Adipocyte (in vitro differentiated cells): ENCODE measurements at regions not wholly inside any gene's neighbourhood (a gene's known extent, or its start where the extent isn't known, plus 50 kb on each side); places are given as distances from the start of the nearest gene placed in this dataset.

ENCODE experiments used
- DNase-seq: peaks from one replicate; pipeline ENCODE4 v3.0.0-alpha.2; 2015; ENCODE audit warnings: low read depth
- H3K27me3 ChIP-seq: replicated peaks from 2 replicates; pipeline ENCODE4 v1.7.0; 2013; ENCODE audit warnings: mild to moderate bottlenecking, low read length, moderate library complexity; ENCODE audit not compliant: control insufficient read depth, insufficient read depth
- H3K36me3 ChIP-seq: 2 replicates; pipeline ENCODE4 v1.7.0; 2013; ENCODE audit warnings: low read length, mild to moderate bottlenecking, moderate library complexity; ENCODE audit not compliant: control insufficient read depth, insufficient read depth, severe bottlenecking
- H3K4me1 ChIP-seq: 2 replicates; pipeline ENCODE4 v1.7.0; 2013; ENCODE audit warnings: mild to moderate bottlenecking, low read length, moderate library complexity; ENCODE audit not compliant: control insufficient read depth, insufficient read depth
- H3K4me3 ChIP-seq: 2 replicates; pipeline ENCODE4 v1.7.0; 2013; ENCODE audit warnings: mild to moderate bottlenecking, low read length, moderate library complexity
- H3K9ac ChIP-seq: 2 replicates; pipeline ENCODE4 v1.7.0; 2013; ENCODE audit warnings: mild to moderate bottlenecking, low read length, moderate library complexity
- H3K9me3 ChIP-seq: 2 replicates; pipeline ENCODE4 v1.7.0; 2013; ENCODE audit warnings: mild to moderate bottlenecking, low read length, moderate library complexity; ENCODE audit not compliant: control insufficient read depth

DNA sequence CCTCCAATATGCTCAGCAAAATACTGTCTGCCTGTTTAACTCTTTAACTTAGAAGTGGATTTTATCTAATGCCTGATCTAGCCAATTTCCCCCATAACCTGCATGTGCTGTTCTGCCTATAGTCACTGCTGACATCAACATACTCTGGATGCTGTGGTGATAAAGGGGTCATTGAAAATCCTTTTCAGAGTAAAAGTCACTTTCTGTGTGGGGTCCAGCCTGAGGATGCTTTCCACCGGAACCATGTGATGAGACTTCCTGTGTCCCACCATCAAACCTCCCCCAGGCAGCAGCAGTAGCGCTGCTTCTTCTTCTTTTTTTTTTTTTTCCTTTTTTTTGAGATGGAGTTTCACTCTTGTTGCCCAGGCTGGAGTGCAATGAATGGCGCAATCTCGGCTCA, 607.0 kb downstream of the BCL11B start:
- Histone ChIP-seq H3K9me3 (peaks cover 3% of the 10 kb centered on the region), H3K36me3 (no peaks in the 10 kb centered on the region), H3K27me3 (no peaks in the 10 kb centered on the region), H3K4me3 (no peak overlapping the region), H3K4me1 (no peaks in the 10 kb centered on the region), H3K9ac (no peak overlapping the region)
- no peak for DNase-seq

GRCh38 chr14:98666545-98666944, 605.5 kb downstream of the BCL11B start:
- H3K36me3 ChIP-seq = no peaks in the 10 kb centered on the region
- no peak for DNase-seq
- H3K9me3 ChIP-seq = peaks cover 3% of the 10 kb centered on the region
- no peaks in the 10 kb centered on the region for H3K27me3 ChIP-seq
- H3K9ac ChIP-seq = no peak overlapping the region
- H3K4me3 ChIP-seq = no peak overlapping the region
- H3K4me1 ChIP-seq = no peaks in the 10 kb centered on the region

DNA sequence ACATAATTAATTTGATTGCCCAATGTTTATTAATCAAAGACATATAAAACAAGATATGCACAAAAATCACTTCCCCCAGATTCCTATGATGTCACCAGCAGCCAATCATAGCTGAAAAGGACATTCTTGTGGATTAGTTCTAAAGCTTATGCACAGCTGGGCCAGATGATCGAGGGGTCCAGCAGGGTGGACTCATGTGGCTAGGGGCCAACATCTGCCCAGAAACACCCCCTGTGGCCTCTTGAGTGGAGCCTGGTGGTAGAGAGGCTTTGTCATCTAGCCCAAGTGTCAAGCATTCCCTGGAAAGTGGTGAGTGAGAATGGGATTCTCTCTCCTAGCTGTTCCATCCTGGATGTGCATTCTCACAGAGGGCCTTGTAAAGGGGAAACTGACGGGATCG, 590.0 kb downstream of the BCL11B start:
- H3K27me3 ChIP-seq = no peaks in the 10 kb centered on the region
- H3K9me3 ChIP-seq = no peaks in the 10 kb centered on the region
- H3K4me1 ChIP-seq = no peaks in the 10 kb centered on the region
- H3K36me3 ChIP-seq = no peaks in the 10 kb centered on the region
- no peak overlapping the region for H3K4me3 ChIP-seq
- no peak overlapping the region for H3K9ac ChIP-seq
- no peak for DNase-seq

- Histone ChIP-seq H3K9me3 (no peaks in the 10 kb centered on the region), H3K4me1 (no peaks in the 10 kb centered on the region), H3K27me3 (no peaks in the 10 kb centered on the region), H3K36me3 (no peaks in the 10 kb centered on the region), H3K4me3 (no peak overlapping the region), H3K9ac (no peak overlapping the region)
- DNase-seq = no peak
Observed at GRCh38 chr14:98682726-98683125, 589.3 kb downstream of the BCL11B start.

- Histone ChIP-seq H3K27me3 (no peaks in the 10 kb centered on the region), H3K9me3 (no peaks in the 10 kb centered on the region), H3K36me3 (no peaks in the 10 kb centered on the region), H3K9ac (no peak overlapping the region), H3K4me1 (no peaks in the 10 kb centered on the region), H3K4me3 (no peak overlapping the region)
- DNase-seq = no peak
Observed at GRCh38 chr14:98684468-98684867, 587.5 kb downstream of the BCL11B start.

- Histone ChIP-seq H3K9ac (no peak overlapping the region), H3K4me3 (no peak overlapping the region), H3K4me1 (no peaks in the 10 kb centered on the region), H3K9me3 (no peaks in the 10 kb centered on the region), H3K27me3 (no peaks in the 10 kb centered on the region), H3K36me3 (no peaks in the 10 kb centered on the region)
- no peak for DNase-seq
Observed at GRCh38 chr14:98685725-98686124, 586.3 kb downstream of the BCL11B start.

DNA sequence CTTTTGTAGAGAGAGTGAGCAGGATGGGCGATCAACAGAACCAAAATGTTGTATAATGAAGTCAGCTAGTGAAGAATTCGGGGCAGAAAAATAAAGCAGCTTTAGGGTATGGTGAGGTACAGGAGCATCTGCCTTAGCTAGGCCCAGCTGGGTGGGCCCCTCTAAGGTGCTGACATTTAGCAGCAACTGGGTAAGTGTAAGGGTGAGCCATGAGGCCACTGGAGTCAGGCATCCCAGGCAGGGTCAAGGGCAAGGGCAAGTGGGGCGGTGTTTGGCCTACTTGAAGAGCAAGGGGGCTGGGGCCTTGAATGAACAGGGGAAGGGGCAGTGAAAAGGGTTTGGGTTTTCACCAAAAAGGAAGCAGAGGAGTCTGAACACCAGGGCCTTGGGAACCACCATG, 583.6 kb downstream of the BCL11B start:
- no peaks in the 10 kb centered on the region for H3K4me1 ChIP-seq
- H3K9ac ChIP-seq = no peak overlapping the region
- no peaks in the 10 kb centered on the region for H3K36me3 ChIP-seq
- H3K27me3 ChIP-seq = no peaks in the 10 kb centered on the region
- H3K9me3 ChIP-seq = no peaks in the 10 kb centered on the region
- DNase-seq = no peak
- no peak overlapping the region for H3K4me3 ChIP-seq

GRCh38 chr14:98689951-98690350, 582.0 kb downstream of the BCL11B start:
- H3K9me3 ChIP-seq = no peaks in the 10 kb centered on the region
- H3K4me1 ChIP-seq = no peaks in the 10 kb centered on the region
- DNase-seq = no peak
- no peaks in the 10 kb centered on the region for H3K27me3 ChIP-seq
- no peak overlapping the region for H3K9ac ChIP-seq
- no peaks in the 10 kb centered on the region for H3K36me3 ChIP-seq
- H3K4me3 ChIP-seq = no peak overlapping the region

DNA sequence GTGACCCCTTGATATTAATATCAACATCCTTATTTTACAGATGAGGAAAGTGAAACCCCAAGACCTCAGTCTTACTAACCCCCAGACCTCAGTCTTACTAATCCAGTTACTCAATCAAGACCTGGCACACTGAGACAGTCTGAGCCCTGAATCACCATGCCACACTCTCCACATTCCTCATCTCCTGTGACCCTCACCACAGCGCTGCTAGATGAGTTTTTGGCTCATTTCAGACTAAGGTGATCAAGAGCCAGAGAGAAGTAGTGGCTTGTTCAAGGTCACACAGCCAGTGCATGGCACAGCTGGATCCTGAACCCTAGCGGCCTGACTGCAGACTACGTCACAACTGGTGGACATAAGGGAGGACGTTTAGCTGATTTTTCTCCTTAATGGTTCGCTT, 579.2 kb downstream of the BCL11B start:
- no peaks in the 10 kb centered on the region for H3K27me3 ChIP-seq
- H3K4me1 ChIP-seq = no peaks in the 10 kb centered on the region
- no peak overlapping the region for H3K4me3 ChIP-seq
- no peak for DNase-seq
- no peak overlapping the region for H3K9ac ChIP-seq
- H3K9me3 ChIP-seq = peaks cover 4% of the 10 kb centered on the region
- no peaks in the 10 kb centered on the region for H3K36me3 ChIP-seq

GRCh38 chr14:98694541-98694940, 577.5 kb downstream of the BCL11B start:
- Histone ChIP-seq H3K9ac (no peak overlapping the region), H3K9me3 (peaks cover 4% of the 10 kb centered on the region), H3K4me1 (no peaks in the 10 kb centered on the region), H3K4me3 (no peak overlapping the region), H3K36me3 (no peaks in the 10 kb centered on the region), H3K27me3 (no peaks in the 10 kb centered on the region)
- no peak for DNase-seq

DNA sequence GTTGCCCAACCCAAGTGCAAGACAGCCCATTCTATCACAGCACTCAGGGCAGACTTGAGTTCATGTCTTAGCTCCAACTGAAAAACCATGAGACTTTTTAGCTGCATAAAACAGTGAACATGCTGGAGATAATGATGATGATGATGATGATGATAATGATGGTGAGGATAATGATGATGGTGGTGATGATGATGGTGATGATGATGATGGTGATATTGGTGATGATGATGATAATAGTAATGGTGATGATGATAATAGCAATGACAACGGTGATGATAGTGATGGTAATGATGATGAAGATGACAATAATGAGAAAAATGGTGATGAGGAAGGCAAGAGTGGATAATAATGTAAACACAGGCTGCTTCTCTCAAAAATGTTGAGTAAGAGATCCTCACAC, 576.2 kb downstream of the BCL11B start:
- Histone ChIP-seq H3K4me1 (no peaks in the 10 kb centered on the region), H3K27me3 (no peaks in the 10 kb centered on the region), H3K36me3 (no peaks in the 10 kb centered on the region), H3K4me3 (no peak overlapping the region), H3K9me3 (peaks cover 4% of the 10 kb centered on the region), H3K9ac (no peak overlapping the region)
- DNase-seq = no peak

DNA sequence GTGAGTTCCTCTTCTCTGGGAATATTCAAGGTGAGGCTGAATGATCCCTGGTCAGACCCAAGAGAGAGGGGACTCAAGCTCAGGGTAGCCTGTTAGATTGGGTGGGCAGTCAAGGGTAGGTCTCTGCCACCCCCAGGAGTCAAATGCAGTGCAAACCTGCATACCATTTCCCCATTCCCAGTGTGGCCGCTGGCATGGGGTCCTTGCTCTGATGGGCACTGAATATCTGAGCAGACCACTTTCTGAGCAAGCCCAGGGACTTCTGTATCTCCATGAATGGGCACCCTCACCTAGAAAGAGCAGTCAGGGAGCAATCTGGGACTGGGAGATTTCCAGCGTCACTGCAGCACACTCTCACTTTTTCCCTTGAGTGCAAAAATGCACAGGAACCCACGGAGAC, 573.7 kb downstream of the BCL11B start:
- Histone ChIP-seq H3K4me1 (no peaks in the 10 kb centered on the region), H3K9me3 (peaks cover 4% of the 10 kb centered on the region), H3K36me3 (no peaks in the 10 kb centered on the region), H3K9ac (no peak overlapping the region), H3K27me3 (no peaks in the 10 kb centered on the region), H3K4me3 (no peak overlapping the region)
- DNase-seq = no peak
